Keratinocyte (primary cell): ENCODE measurements at regions not wholly inside any gene's neighbourhood (a gene's known extent, or its start where the extent isn't known, plus 50 kb on each side); places are given as distances from the start of the nearest gene placed in this dataset.

Experiments used
- DNase-seq: peaks from one replicate; pipeline ENCODE4 v3.0.0-alpha.2; 2011; ENCODE audit warnings: low read depth, missing footprints, low spot score
- FAIRE-seq: peaks from 2 replicates; lab custom pipeline; 2011; peaks lifted over from hg19 to GRCh38; lab: Jason Lieb, UNC
- H2AFZ ChIP-seq: 2 replicates; pipeline ENCODE4 v1.6.0; 2012; ENCODE audit warnings: low read length, control low read depth, inconsistent platforms; ENCODE audit not compliant: control insufficient read depth
- H3K27ac ChIP-seq: 2 replicates; pipeline ENCODE4 v1.5.1; 2011; ENCODE audit warnings: low read length; ENCODE audit not compliant: control insufficient read depth, insufficient read depth
- H3K27me3 ChIP-seq: 3 replicates; pipeline ENCODE4 v1.6.0; 2011; ENCODE audit warnings: low read length; ENCODE audit not compliant: control insufficient read depth, insufficient read depth; ENCODE audit errors: extremely low read depth
- H3K36me3 ChIP-seq, 2 experiments: 2 replicates in 1 of 2; 3 replicates in 1 of 2; pipeline ENCODE4 v1.5.1; 2011; ENCODE audit warnings: low read length in 2 of 2, mild to moderate bottlenecking in 1 of 2; ENCODE audit not compliant: control insufficient read depth in 2 of 2, insufficient read depth in 2 of 2; ENCODE audit errors: extremely low read depth in 1 of 2
- H3K4me1 ChIP-seq: 3 replicates; pipeline ENCODE4 v1.5.1; 2011; ENCODE audit warnings: low read length; ENCODE audit not compliant: control insufficient read depth, insufficient read depth; ENCODE audit errors: extremely low read depth
- H3K4me2 ChIP-seq: 3 replicates; pipeline ENCODE4 v1.6.0; 2011; ENCODE audit warnings: low read depth, low read length; ENCODE audit not compliant: control insufficient read depth, insufficient read depth; ENCODE audit errors: extremely low read depth
- H3K4me3 ChIP-seq, 3 experiments: fragments of 200-600 bp in 1 of 3; sonication (generic) in 1 of 3; 2 replicates in 2 of 3; 3 replicates in 1 of 3; pipeline ENCODE4 v1.5.1; 2011 to 2016; ENCODE audit warnings: low read length in 3 of 3, mild to moderate bottlenecking in 3 of 3, control low read depth in 2 of 3, inconsistent platforms in 1 of 3, low read depth in 1 of 3, mixed read lengths in 1 of 3, mixed run types in 1 of 3, moderate library complexity in 1 of 3; ENCODE audit not compliant: control insufficient read depth in 2 of 3, insufficient read depth in 2 of 3; ENCODE audit errors: extremely low read depth in 1 of 3
- H3K79me2 ChIP-seq: 2 replicates; pipeline ENCODE4 v1.6.0; 2012; ENCODE audit warnings: low read length; ENCODE audit not compliant: control insufficient read depth, insufficient read depth
- H3K9ac ChIP-seq: 3 replicates; pipeline ENCODE4 v1.6.0; 2011; ENCODE audit warnings: low read length; ENCODE audit not compliant: control insufficient read depth, insufficient read depth; ENCODE audit errors: extremely low read depth
- H3K9me1 ChIP-seq: 3 replicates; pipeline ENCODE4 v1.6.0; 2011; ENCODE audit warnings: low read length; ENCODE audit not compliant: control insufficient read depth, insufficient read depth; ENCODE audit errors: extremely low read depth
- H3K9me3 ChIP-seq: 2 replicates; pipeline ENCODE4 v1.5.1; 2012; ENCODE audit warnings: low read depth, low read length; ENCODE audit not compliant: control insufficient read depth
- H4K20me1 ChIP-seq: 3 replicates; pipeline ENCODE4 v1.6.0; 2011; ENCODE audit warnings: low read length; ENCODE audit not compliant: control insufficient read depth, insufficient read depth; ENCODE audit errors: extremely low read depth
- EZH2 ChIP-seq: IDR thresholded peaks from one replicate; pipeline ENCODE4 v1.6.1; 2012; ENCODE audit warnings: inconsistent platforms, mild to moderate bottlenecking, low read length, moderate library complexity
- dilution Hi-C: fragments of 300-500 bp; cut with MboI; formaldehyde crosslinking; loops from one replicate; pipeline ENCODE4 v1.7.0; 2020; ENCODE audit warnings: low sequenced_read_pairs; ENCODE audit not compliant: extremely low pct_ligation_motif_present
- TF ChIP-seq, protein P1 (sequence below), 3 experiments: IDR thresholded peaks in 1 of 3; conservative IDR thresholded peaks in 1 of 3; optimal IDR thresholded peaks in 1 of 3; 2 replicates in 2 of 3; 3 replicates in 1 of 3; pipeline versions ENCODE3 to v1.5.1; 2011; ENCODE audit warnings: low read length in 3 of 3, mild to moderate bottlenecking in 3 of 3, moderate library complexity in 2 of 3, control low read depth in 1 of 3, inconsistent platforms in 1 of 3; ENCODE audit not compliant: insufficient read depth in 2 of 3; ENCODE audit errors: extremely low read depth in 1 of 3

DNA sequence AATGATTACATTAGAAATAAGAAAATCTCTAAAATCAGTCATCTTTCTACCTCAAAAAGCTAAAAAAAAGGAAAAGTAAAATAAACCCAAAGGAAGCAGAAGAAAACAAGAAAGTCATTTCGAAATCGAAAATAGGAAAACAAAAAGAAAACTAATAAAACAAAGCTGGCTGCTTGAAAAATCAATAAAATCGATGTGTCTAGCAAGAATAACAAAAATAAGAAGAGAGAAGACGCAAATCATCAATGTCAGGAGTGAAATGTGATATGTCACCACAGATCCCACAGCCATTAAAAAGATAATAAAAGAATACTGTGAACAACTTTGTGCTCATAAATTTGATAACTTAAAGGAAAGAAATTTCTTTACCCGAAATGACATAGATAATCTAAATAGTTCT, 218.1 kb upstream of the S1PR3 start:
- H4K20me1 ChIP-seq = no peaks in the 10 kb centered on the region
- dilution Hi-C loops = no loop called here
- TF ChIP-seq EZH2 = no peak
- TF ChIP-seq, protein P1, sequence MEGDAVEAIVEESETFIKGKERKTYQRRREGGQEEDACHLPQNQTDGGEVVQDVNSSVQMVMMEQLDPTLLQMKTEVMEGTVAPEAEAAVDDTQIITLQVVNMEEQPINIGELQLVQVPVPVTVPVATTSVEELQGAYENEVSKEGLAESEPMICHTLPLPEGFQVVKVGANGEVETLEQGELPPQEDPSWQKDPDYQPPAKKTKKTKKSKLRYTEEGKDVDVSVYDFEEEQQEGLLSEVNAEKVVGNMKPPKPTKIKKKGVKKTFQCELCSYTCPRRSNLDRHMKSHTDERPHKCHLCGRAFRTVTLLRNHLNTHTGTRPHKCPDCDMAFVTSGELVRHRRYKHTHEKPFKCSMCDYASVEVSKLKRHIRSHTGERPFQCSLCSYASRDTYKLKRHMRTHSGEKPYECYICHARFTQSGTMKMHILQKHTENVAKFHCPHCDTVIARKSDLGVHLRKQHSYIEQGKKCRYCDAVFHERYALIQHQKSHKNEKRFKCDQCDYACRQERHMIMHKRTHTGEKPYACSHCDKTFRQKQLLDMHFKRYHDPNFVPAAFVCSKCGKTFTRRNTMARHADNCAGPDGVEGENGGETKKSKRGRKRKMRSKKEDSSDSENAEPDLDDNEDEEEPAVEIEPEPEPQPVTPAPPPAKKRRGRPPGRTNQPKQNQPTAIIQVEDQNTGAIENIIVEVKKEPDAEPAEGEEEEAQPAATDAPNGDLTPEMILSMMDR (optimal IDR thresholded peaks at IDR 0.05 in 1 of 3, IDR thresholded peaks at IDR 0.05 in 1 of 3, conservative IDR thresholded peaks at IDR 0.05 in 1 of 3; ENCODE audit: extremely low read depth in 1 of 3, insufficient read depth in 2 of 3, low read length in 3 of 3) = no peak
- H3K36me3 ChIP-seq = no peaks in the 10 kb centered on the region
- no peaks in the 10 kb centered on the region for H3K79me2 ChIP-seq
- DNase-seq = no peak
- no peaks in the 10 kb centered on the region for H3K9me3 ChIP-seq
- H3K9me1 ChIP-seq = no peaks in the 10 kb centered on the region
- peaks cover 54% of the 10 kb centered on the region for H3K4me1 ChIP-seq
- no peaks in the 10 kb centered on the region for H3K27me3 ChIP-seq
- H3K4me2 ChIP-seq = no peak overlapping the region
- no peak overlapping the region for H3K9ac ChIP-seq
- no peak overlapping the region for H2AFZ ChIP-seq
- peak overlapping the region; percentile 47 for H3K27ac ChIP-seq
- no peak for FAIRE-seq
- no peak overlapping the region for H3K4me3 ChIP-seq

DNA sequence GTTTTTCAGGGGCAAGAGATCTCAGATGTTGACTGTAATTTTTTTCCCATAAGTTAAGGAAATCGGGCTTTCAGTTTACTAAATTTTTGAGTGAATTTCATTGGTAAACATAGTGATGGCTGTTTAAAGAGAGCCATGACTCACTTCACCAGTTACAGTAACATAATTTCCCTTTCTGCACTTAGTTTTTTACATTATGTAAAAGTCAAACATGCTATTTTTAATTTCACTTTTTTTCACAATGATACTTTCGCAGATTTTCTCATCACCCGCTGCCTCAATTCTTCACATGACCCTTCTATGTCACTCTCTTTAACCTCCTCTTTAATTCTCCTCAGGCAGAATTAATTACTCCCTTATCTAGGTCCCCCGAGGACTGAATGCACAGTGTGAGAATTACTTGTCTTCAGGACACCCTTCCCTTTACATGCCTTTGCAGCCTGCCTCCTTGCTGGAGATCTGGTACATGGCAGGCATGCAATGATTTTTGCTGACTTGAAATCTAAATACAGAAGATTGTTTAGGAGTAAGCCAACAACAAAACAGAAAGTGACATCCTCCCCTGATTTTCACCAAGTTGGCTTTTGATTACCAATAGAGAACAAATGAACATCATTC, 217.5 kb upstream of the S1PR3 start:
- Histone ChIP-seq H3K27ac (no peak overlapping the region), H3K9me3 (no peaks in the 10 kb centered on the region), H3K36me3 (no peaks in the 10 kb centered on the region), H3K4me1 (peaks cover 52% of the 10 kb centered on the region), H3K9me1 (no peaks in the 10 kb centered on the region), H4K20me1 (no peaks in the 10 kb centered on the region), H3K27me3 (no peaks in the 10 kb centered on the region), H3K9ac (no peak overlapping the region), H3K4me2 (no peak overlapping the region), H2AFZ (no peak overlapping the region), H3K79me2 (no peaks in the 10 kb centered on the region), H3K4me3 (no peak overlapping the region)
- dilution Hi-C loops = no loop called here
- FAIRE-seq (no peak), DNase-seq (no peak)
- no peak for TF ChIP-seq EZH2
- TF ChIP-seq, protein P1 (optimal IDR thresholded peaks at IDR 0.05 in 1 of 3, IDR thresholded peaks at IDR 0.05 in 1 of 3, conservative IDR thresholded peaks at IDR 0.05 in 1 of 3; ENCODE audit: extremely low read depth in 1 of 3, insufficient read depth in 2 of 3, low read length in 3 of 3) = no peak
